ENCODE measurements at regions not wholly inside any gene's neighbourhood (a gene's known extent, or its start where the extent isn't known, plus 50 kb on each side); places are given as distances from the start of the nearest gene placed in this dataset.

DNA sequence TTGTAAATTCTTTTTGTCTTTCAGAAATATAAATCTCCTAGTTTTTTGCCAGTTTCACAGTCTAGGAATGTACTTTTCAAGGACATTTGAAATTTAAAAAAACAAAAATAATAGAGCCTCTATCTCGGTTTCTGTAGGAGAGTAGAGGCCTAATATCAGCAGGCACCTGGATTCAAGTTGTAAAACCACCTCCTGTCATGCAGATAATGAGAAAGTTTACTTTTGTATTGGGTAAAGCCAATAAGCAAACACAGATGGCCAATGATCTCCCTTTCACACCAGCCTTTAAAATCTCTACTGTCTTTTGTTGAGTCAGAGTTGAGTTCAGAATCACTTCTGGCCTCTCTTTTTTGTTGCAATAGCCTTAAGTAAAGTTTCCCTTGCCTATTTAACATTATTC is 1499.9 kb downstream of the PCDH18 start:
- Histone ChIP-seq H3K27ac (ENCODE audit: low read depth in 1 of 2, low read length in 2 of 2) (no peak overlapping the region), H3K4me1 (ENCODE audit: control insufficient read depth in 1 of 2, insufficient read depth in 2 of 2, low read length in 2 of 2) (no peaks in the 10 kb centered on the region), H4K20me1 (ENCODE audit: insufficient read depth, low read length) (no peaks in the 10 kb centered on the region), H3K36me3 (replicated peaks in 1 of 2; ENCODE audit: control insufficient read depth in 1 of 2, insufficient read depth in 2 of 2, low read length in 2 of 2) (no peaks in the 10 kb centered on the region), H3K79me2 (ENCODE audit: insufficient read depth, low read length) (no peaks in the 10 kb centered on the region), H2AFZ (ENCODE audit: insufficient read depth, low read depth, low read length, poor library complexity, severe bottlenecking) (no peak overlapping the region), H3K27me3 (ENCODE audit: control insufficient read depth in 2 of 2, insufficient read depth in 2 of 2, low read length in 2 of 2) (no peaks in the 10 kb centered on the region), H3K9ac (ENCODE audit: insufficient read depth, low read length, poor library complexity, severe bottlenecking) (no peak overlapping the region), H3K4me3 (replicated peaks in 1 of 3; ENCODE audit: low read depth in 2 of 3, low read length in 3 of 3) (no peak overlapping the region), H3K4me2 (replicated peaks; ENCODE audit: extremely low read depth, low read length, poor library complexity, severe bottlenecking) (no peak overlapping the region), H3K9me3 (replicated peaks in 1 of 2; ENCODE audit: control insufficient read depth in 1 of 2, insufficient read depth in 1 of 2, low read length in 2 of 2) (no peaks in the 10 kb centered on the region)
- Mint-ChIP-seq H3K27ac (no peak overlapping the region), H3K9me3 (peaks cover 0 to 3% (median 0%) of the 10 kb centered on the region in 7 donors), H3K4me1 (no peaks in the 10 kb centered on the region), H3K36me3 (no peaks in the 10 kb centered on the region), H3K27me3 (ENCODE audit: low read depth in 3 of 3) (no peaks in the 10 kb centered on the region), H3K4me3 (no peak overlapping the region)
- TF ChIP-seq, protein P1, sequence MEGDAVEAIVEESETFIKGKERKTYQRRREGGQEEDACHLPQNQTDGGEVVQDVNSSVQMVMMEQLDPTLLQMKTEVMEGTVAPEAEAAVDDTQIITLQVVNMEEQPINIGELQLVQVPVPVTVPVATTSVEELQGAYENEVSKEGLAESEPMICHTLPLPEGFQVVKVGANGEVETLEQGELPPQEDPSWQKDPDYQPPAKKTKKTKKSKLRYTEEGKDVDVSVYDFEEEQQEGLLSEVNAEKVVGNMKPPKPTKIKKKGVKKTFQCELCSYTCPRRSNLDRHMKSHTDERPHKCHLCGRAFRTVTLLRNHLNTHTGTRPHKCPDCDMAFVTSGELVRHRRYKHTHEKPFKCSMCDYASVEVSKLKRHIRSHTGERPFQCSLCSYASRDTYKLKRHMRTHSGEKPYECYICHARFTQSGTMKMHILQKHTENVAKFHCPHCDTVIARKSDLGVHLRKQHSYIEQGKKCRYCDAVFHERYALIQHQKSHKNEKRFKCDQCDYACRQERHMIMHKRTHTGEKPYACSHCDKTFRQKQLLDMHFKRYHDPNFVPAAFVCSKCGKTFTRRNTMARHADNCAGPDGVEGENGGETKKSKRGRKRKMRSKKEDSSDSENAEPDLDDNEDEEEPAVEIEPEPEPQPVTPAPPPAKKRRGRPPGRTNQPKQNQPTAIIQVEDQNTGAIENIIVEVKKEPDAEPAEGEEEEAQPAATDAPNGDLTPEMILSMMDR (IDR thresholded peaks at IDR 0.05) = no peak
- DNase-seq = no peak
- WGBS (ENCODE audit: insufficient coverage) = no CpG with 5 or more reads among the region's 1 CpG
- intact Hi-C loops (cut with micrococcal nuclease) = no loop called here

DNA sequence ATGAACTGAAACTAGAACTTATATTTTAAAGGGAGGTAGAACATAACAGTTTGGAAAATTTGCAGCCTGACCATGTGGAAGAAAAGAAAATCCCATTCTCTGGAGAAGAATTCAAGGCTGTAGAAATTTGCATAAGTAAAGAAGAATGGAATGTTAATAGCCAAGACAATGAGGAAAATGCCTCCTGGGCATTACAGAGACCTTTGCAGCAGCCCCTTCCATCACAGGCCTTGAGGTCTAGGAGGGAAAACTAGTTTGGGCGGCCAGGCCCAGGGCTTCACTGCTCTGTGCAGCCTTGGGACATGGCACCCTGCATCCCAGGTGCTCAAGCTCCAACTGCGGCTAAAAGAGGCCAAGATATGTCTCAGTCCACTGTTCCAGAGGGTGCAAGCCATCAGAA is 1506.8 kb downstream of the PCDH18 start:
- H3K27ac ChIP-seq (ENCODE audit: low read depth in 1 of 2, low read length in 2 of 2) = no peak overlapping the region
- 84% methylated on average over 2 of the region's 2 CpGs for WGBS (ENCODE audit: insufficient coverage)
- H3K9ac ChIP-seq (ENCODE audit: insufficient read depth, low read length, poor library complexity, severe bottlenecking) = no peak overlapping the region
- intact Hi-C loops (cut with micrococcal nuclease) = no loop called here
- no peak overlapping the region for H3K4me2 ChIP-seq (replicated peaks; ENCODE audit: extremely low read depth, low read length, poor library complexity, severe bottlenecking)
- H3K4me3 ChIP-seq (replicated peaks in 1 of 3; ENCODE audit: low read depth in 2 of 3, low read length in 3 of 3) = no peak overlapping the region
- Mint-ChIP-seq H3K9me3 (peaks cover 0 to 11% (median 2%) of the 10 kb centered on the region in 7 donors), H3K27me3 (ENCODE audit: low read depth in 3 of 3) (no peaks in the 10 kb centered on the region), H3K4me1 (no peaks in the 10 kb centered on the region), H3K4me3 (no peak overlapping the region), H3K36me3 (no peaks in the 10 kb centered on the region), H3K27ac (no peak overlapping the region)
- H3K79me2 ChIP-seq (ENCODE audit: insufficient read depth, low read length) = no peaks in the 10 kb centered on the region
- H3K9me3 ChIP-seq (replicated peaks in 1 of 2; ENCODE audit: control insufficient read depth in 1 of 2, insufficient read depth in 1 of 2, low read length in 2 of 2) = peaks cover 0 to 6% of the 10 kb centered on the region in 2 donors
- no peaks in the 10 kb centered on the region for H4K20me1 ChIP-seq (ENCODE audit: insufficient read depth, low read length)
- TF ChIP-seq, protein P1 (IDR thresholded peaks at IDR 0.05) = no peak
- H3K4me1 ChIP-seq (ENCODE audit: control insufficient read depth in 1 of 2, insufficient read depth in 2 of 2, low read length in 2 of 2) = no peaks in the 10 kb centered on the region
- no peak for DNase-seq
- H3K36me3 ChIP-seq (replicated peaks in 1 of 2; ENCODE audit: control insufficient read depth in 1 of 2, insufficient read depth in 2 of 2, low read length in 2 of 2) = no peaks in the 10 kb centered on the region
- no peak overlapping the region for H2AFZ ChIP-seq (ENCODE audit: insufficient read depth, low read depth, low read length, poor library complexity, severe bottlenecking)
- no peaks in the 10 kb centered on the region for H3K27me3 ChIP-seq (ENCODE audit: control insufficient read depth in 2 of 2, insufficient read depth in 2 of 2, low read length in 2 of 2)
